ENCODE measurements at regions not wholly inside any gene's neighbourhood (a gene's known extent, or its start where the extent isn't known, plus 50 kb on each side); places are given as distances from the start of the nearest gene placed in this dataset.

GRCh38 chr19:30780456-30780855 is 408.3 kb downstream of the ZNF536 start:
- H3K36me3 ChIP-seq, result no peaks in the 10 kb centered on the region
- no peak overlapping the region for H3K4me3 ChIP-seq
- ATAC-seq, result no peak
- H3K4me1 ChIP-seq, result peaks cover 0 to 3% (median 0%) of the 10 kb centered on the region in 9 donors
- WGBS, 2 donors, result 53 to 68% methylated on average over 2 of the region's 2 CpGs
- TF ChIP-seq CTCF (IDR thresholded peaks at IDR 0.05), result no peak
- H3K9me3 ChIP-seq, result no peaks in the 10 kb centered on the region
- H3K27me3 ChIP-seq, result peaks cover 0 to 18% (median 3%) of the 10 kb centered on the region in 7 donors
- DNase-seq, result no peak
- intact Hi-C loops (cut with DNase I), result loop anchor here in 4 of 10 donors (5.0 to 10.0 kb wide), 3 partner anchors 574 to 1444 kb away; no protein-coding TSS in a partner anchor
- no peak overlapping the region for H3K27ac ChIP-seq

GRCh38 chr19:30780032-30780431 is 407.8 kb downstream of the ZNF536 start:
- Histone ChIP-seq H3K36me3 (no peaks in the 10 kb centered on the region), H3K4me1 (peaks cover 0 to 3% (median 0%) of the 10 kb centered on the region in 9 donors), H3K27me3 (peaks cover 0 to 18% (median 3%) of the 10 kb centered on the region in 7 donors), H3K27ac (no peak overlapping the region), H3K9me3 (no peaks in the 10 kb centered on the region), H3K4me3 (no peak overlapping the region)
- WGBS, 2 donors, result 51 to 58% methylated on average over 6 of the region's 6 CpGs
- intact Hi-C loops (cut with DNase I), result loop anchor here in 4 of 10 donors (5.0 to 10.0 kb wide), 3 partner anchors 575 to 1445 kb away; no protein-coding TSS in a partner anchor
- ATAC-seq, result no peak
- TF ChIP-seq CTCF (IDR thresholded peaks at IDR 0.05), result no peak
- DNase-seq, result no peak

- ATAC-seq (no peak), DNase-seq (no peak)
- Histone ChIP-seq H3K27ac (no peak overlapping the region), H3K4me3 (no peak overlapping the region), H3K27me3 (peaks cover 0 to 11% (median 3%) of the 10 kb centered on the region in 7 donors), H3K4me1 (peaks cover 0 to 3% (median 0%) of the 10 kb centered on the region in 9 donors), H3K36me3 (no peaks in the 10 kb centered on the region), H3K9me3 (no peaks in the 10 kb centered on the region)
- TF ChIP-seq CTCF (IDR thresholded peaks at IDR 0.05), result no peak
- WGBS, 2 donors, result 84 to 88% methylated on average over 14 of the region's 14 CpGs
- intact Hi-C loops (cut with DNase I), result no loop called here
Observed at GRCh38 chr19:30778961-30779715, 407.0 kb downstream of the ZNF536 start.

- ATAC-seq (no peak), DNase-seq (no peak)
- TF ChIP-seq CTCF (IDR thresholded peaks at IDR 0.05), result no peak
- 72 to 91% methylated on average over 2 of the region's 2 CpGs for WGBS, 2 donors
- H3K9me3 ChIP-seq, result peaks cover 0 to 3% (median 0%) of the 10 kb centered on the region in 11 donors
- H3K4me3 ChIP-seq, result no peak overlapping the region
- peaks cover 0 to 3% (median 0%) of the 10 kb centered on the region in 9 donors for H3K4me1 ChIP-seq
- H3K36me3 ChIP-seq, result no peaks in the 10 kb centered on the region
- intact Hi-C loops (cut with DNase I), result no loop called here
- H3K27me3 ChIP-seq, result peaks cover 0 to 18% (median 3%) of the 10 kb centered on the region in 7 donors
- no peak overlapping the region for H3K27ac ChIP-seq
Observed at GRCh38 chr19:30778061-30778460, 405.9 kb downstream of the ZNF536 start.
